ENCODE measurements at regions not wholly inside any gene's neighbourhood (a gene's known extent, or its start where the extent isn't known, plus 50 kb on each side); places are given as distances from the start of the nearest gene placed in this dataset.

- no peaks in the 10 kb centered on the region for H3K9me3 ChIP-seq
- no peak overlapping the region for H3K27ac ChIP-seq
- H3K36me3 ChIP-seq: no peaks in the 10 kb centered on the region
- TF ChIP-seq EP300 (IDR thresholded peaks at IDR 0.05) (no peak), CTCF (IDR thresholded peaks at IDR 0.05) (no peak), POLR2A (IDR thresholded peaks at IDR 0.05) (no peak)
- no peaks in the 10 kb centered on the region for H3K27me3 ChIP-seq
- no peaks in the 10 kb centered on the region for H3K4me1 ChIP-seq (ENCODE audit: insufficient read depth)
- WGBS, 3 donors: 86 to 91% (median 87%) methylated on average over 5 of the region's 5 CpGs
- intact Hi-C loops (cut with DNase I): no loop called here
- H3K4me3 ChIP-seq: no peak overlapping the region
- DNase-seq: no peak
These were observed 85.1 kb upstream of the FGFR2 start for GRCh38 chr10:121683366-121683765.

- WGBS, 3 donors: 66 to 79% (median 67%) methylated on average over 24 of the region's 24 CpGs
- DNase-seq: no peak
- intact Hi-C loops (cut with DNase I): no loop called here
- no peaks in the 10 kb centered on the region for H3K9me3 ChIP-seq
- H3K36me3 ChIP-seq: no peaks in the 10 kb centered on the region
- H3K4me1 ChIP-seq (ENCODE audit: insufficient read depth): no peaks in the 10 kb centered on the region
- no peak overlapping the region for H3K4me3 ChIP-seq
- no peaks in the 10 kb centered on the region for H3K27me3 ChIP-seq
- H3K27ac ChIP-seq: no peak overlapping the region
- TF ChIP-seq POLR2A (IDR thresholded peaks at IDR 0.05) (no peak), EP300 (IDR thresholded peaks at IDR 0.05) (no peak), CTCF (IDR thresholded peaks at IDR 0.05) (no peak)
These were observed 83.9 kb upstream of the FGFR2 start for GRCh38 chr10:121681997-121682687.

- Histone ChIP-seq H3K27ac (peak overlapping the region in 1 of 2 donors; percentile 7), H3K4me3 (no peak overlapping the region), H3K36me3 (no peaks in the 10 kb centered on the region), H3K27me3 (no peaks in the 10 kb centered on the region), H3K9me3 (no peaks in the 10 kb centered on the region), H3K4me1 (ENCODE audit: insufficient read depth) (no peaks in the 10 kb centered on the region)
- DNase-seq: no peak
- WGBS, 3 donors: 65 to 73% (median 72%) methylated on average over 9 of the region's 9 CpGs
- TF ChIP-seq EP300 (IDR thresholded peaks at IDR 0.05) (no peak), CTCF (IDR thresholded peaks at IDR 0.05) (no peak), POLR2A (IDR thresholded peaks at IDR 0.05) (no peak)
- intact Hi-C loops (cut with DNase I): no loop called here
These were observed 82.8 kb upstream of the FGFR2 start for GRCh38 chr10:121680879-121681655.

DNA sequence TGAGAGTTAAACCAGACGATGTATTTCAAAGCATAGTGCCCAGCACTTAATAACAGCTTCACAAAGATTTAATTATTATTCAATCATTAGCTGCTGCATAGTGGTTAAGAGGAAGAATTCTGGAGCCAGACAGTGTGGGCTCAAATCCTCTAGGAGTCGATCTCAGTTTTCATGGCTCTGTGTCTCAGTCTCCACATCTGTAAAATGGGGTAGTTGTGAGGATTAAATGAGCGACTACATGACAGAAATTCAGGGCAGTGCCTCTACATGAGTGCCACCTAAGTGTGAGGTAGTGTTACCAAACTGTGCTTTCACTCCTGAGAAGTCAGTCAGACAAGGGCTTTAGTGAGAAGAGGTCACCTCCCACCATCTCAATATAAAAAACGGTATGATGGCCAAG lies 81.7 kb upstream of the FGFR2 start:
- 70 to 76% (median 74%) methylated on average over 4 of the region's 4 CpGs for whole genome bisulfite sequencing, 3 donors
- no peak overlapping the region for H3K27ac ChIP-seq
- H3K27me3 ChIP-seq: no peaks in the 10 kb centered on the region
- H3K9me3 ChIP-seq: no peaks in the 10 kb centered on the region
- no peak overlapping the region for H3K4me3 ChIP-seq
- H3K4me1 ChIP-seq (ENCODE audit: insufficient read depth): no peaks in the 10 kb centered on the region
- TF ChIP-seq CTCF (IDR thresholded peaks at IDR 0.05): no peak
- TF ChIP-seq EP300 (IDR thresholded peaks at IDR 0.05): no peak
- no peak for TF ChIP-seq POLR2A (IDR thresholded peaks at IDR 0.05)
- H3K36me3 ChIP-seq: no peaks in the 10 kb centered on the region
- no peak for DNase-seq
- intact Hi-C loops (cut with DNase I): no loop called here

Measured in ovary (tissue), 7 donors.